GM12878 (cell line): ENCODE measurements at regions not wholly inside any gene's neighbourhood (a gene's known extent, or its start where the extent isn't known, plus 50 kb on each side); places are given as distances from the start of the nearest gene placed in this dataset.

Source experiments
- ATF2 ChIP-seq: IDR thresholded peaks from 2 replicates; pipeline ENCODE4 v1.6.1; 2012; ENCODE audit warnings: low read length, inconsistent platforms
- CREB1 ChIP-seq: IDR thresholded peaks from 2 replicates; pipeline ENCODE4 v1.6.1; 2012; ENCODE audit warnings: low read depth, mild to moderate bottlenecking, inconsistent platforms
- CTCF ChIP-seq, 3 experiments: IDR thresholded peaks in 2 of 3; conservative IDR thresholded peaks in 1 of 3; 2 replicates each; pipeline ENCODE4 v1.5.1; 2011; ENCODE audit warnings: low read depth in 3 of 3, low read length in 3 of 3, mild to moderate bottlenecking in 3 of 3, control low read depth in 2 of 3, moderate library complexity in 2 of 3, inconsistent platforms in 1 of 3, mixed read lengths in 1 of 3; ENCODE audit not compliant: control insufficient read depth in 2 of 3, insufficient read depth in 1 of 3; ENCODE audit errors: extremely low read depth in 1 of 3
- EZH2 ChIP-seq: IDR thresholded peaks from 2 replicates; pipeline ENCODE4 v1.6.1; 2012; ENCODE audit warnings: low read depth, mild to moderate bottlenecking, control low read depth, inconsistent platforms, low read length, borderline replicate concordance; ENCODE audit not compliant: control insufficient read depth
- HCFC1 ChIP-seq: fragments of 150-350 bp; IDR thresholded peaks from 2 replicates; pipeline ENCODE4 v1.6.1; 2014; ENCODE audit warnings: low read length
- HDAC2 ChIP-seq: fragments of 200-600 bp; sonication (generic); IDR thresholded peaks from 2 replicates; pipeline ENCODE4 v1.6.1; 2017
- JUNB ChIP-seq: IDR thresholded peaks from 2 replicates; pipeline ENCODE4 v1.6.1; 2016; ENCODE audit warnings: antibody characterized with exemption, mild to moderate bottlenecking
- POLR2A ChIP-seq: IDR thresholded peaks from 2 replicates; pipeline ENCODE4 v1.6.1; 2011; ENCODE audit warnings: low read depth, mild to moderate bottlenecking, low read length
- POLR2AphosphoS5 ChIP-seq: IDR thresholded peaks from 2 replicates; pipeline ENCODE4 v1.6.1; 2011; ENCODE audit warnings: mild to moderate bottlenecking, low read length, inconsistent platforms
- SUPT20H ChIP-seq: IDR thresholded peaks from 2 replicates; pipeline ENCODE4 v1.6.1; 2011; ENCODE audit warnings: low read depth, mild to moderate bottlenecking, low read length, moderate library complexity, borderline replicate concordance; ENCODE audit not compliant: control insufficient read depth
- TF ChIP-seq, protein P1 (sequence below): IDR thresholded peaks from 2 replicates; pipeline ENCODE4 v1.6.1; 2012; ENCODE audit warnings: low read depth, low read length, improper control_type of control experiment
- TF ChIP-seq, protein P2 (sequence below): IDR thresholded peaks from 2 replicates; pipeline ENCODE4 v1.6.1; 2011; ENCODE audit warnings: mild to moderate bottlenecking, low read depth, low read length, moderate library complexity; ENCODE audit not compliant: insufficient replicate concordance

- TF ChIP-seq HDAC2 (no peak), POLR2A (no peak), EZH2 (no peak), SUPT20H (no peak), HCFC1 (no peak), CTCF (IDR thresholded peaks at IDR 0.05 in 2 of 3, conservative IDR thresholded peaks at IDR 0.05 in 1 of 3; ENCODE audit: control insufficient read depth in 2 of 3, extremely low read depth in 1 of 3, insufficient read depth in 1 of 3, low read depth in 3 of 3, low read length in 3 of 3) (no peak), JUNB (no peak), POLR2AphosphoS5 (no peak), ATF2 (no peak), CREB1 (no peak)
- TF ChIP-seq, protein P1, sequence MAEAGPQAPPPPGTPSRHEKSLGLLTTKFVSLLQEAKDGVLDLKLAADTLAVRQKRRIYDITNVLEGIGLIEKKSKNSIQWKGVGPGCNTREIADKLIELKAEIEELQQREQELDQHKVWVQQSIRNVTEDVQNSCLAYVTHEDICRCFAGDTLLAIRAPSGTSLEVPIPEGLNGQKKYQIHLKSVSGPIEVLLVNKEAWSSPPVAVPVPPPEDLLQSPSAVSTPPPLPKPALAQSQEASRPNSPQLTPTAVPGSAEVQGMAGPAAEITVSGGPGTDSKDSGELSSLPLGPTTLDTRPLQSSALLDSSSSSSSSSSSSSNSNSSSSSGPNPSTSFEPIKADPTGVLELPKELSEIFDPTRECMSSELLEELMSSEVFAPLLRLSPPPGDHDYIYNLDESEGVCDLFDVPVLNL: no peak
- TF ChIP-seq, protein P2, sequence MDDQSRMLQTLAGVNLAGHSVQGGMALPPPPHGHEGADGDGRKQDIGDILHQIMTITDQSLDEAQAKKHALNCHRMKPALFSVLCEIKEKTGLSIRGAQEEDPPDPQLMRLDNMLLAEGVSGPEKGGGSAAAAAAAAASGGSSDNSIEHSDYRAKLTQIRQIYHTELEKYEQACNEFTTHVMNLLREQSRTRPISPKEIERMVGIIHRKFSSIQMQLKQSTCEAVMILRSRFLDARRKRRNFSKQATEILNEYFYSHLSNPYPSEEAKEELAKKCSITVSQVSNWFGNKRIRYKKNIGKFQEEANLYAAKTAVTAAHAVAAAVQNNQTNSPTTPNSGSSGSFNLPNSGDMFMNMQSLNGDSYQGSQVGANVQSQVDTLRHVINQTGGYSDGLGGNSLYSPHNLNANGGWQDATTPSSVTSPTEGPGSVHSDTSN: no peak
Measured at GRCh38 chr3:176906046-176906905, 291.0 kb downstream of the TBL1XR1 start.
